Mesothelial cell of epicardium (in vitro differentiated cells): ENCODE measurements at regions not wholly inside any gene's neighbourhood (a gene's known extent, or its start where the extent isn't known, plus 50 kb on each side); places are given as distances from the start of the nearest gene placed in this dataset.

Experiments
- DNase-seq, 2 experiments: peaks; one replicate each; pipeline ENCODE4 v3.0.0; 2021; ENCODE audit warnings: low spot score in 2 of 2; ENCODE audit not compliant: unreplicated experiment in 2 of 2
- H3K27ac Mint-ChIP-seq: 2 replicates; pipeline ENCODE4 v1.8.0; 2021; ENCODE audit warnings: mixed read lengths
- H3K27me3 Mint-ChIP-seq: 2 replicates; pipeline ENCODE4 v1.8.0; 2021; ENCODE audit warnings: low read depth, mixed read lengths
- H3K36me3 Mint-ChIP-seq: 2 replicates; pipeline ENCODE4 v1.8.0; 2021; ENCODE audit warnings: mixed read lengths
- H3K4me1 Mint-ChIP-seq: 2 replicates; pipeline ENCODE4 v1.8.0; 2021; ENCODE audit warnings: mixed read lengths
- H3K4me3 Mint-ChIP-seq: 2 replicates; pipeline ENCODE4 v1.8.0; 2021; ENCODE audit warnings: mild to moderate bottlenecking, moderate library complexity, mixed read lengths
- H3K9me3 Mint-ChIP-seq: 2 replicates; pipeline ENCODE4 v1.8.0; 2021; ENCODE audit warnings: mixed read lengths
- CTCF ChIP-seq: fragments of 200-600 bp; sonication (generic); IDR thresholded peaks from one replicate; pipeline ENCODE4 v1.5.0; 2021; ENCODE audit warnings: antibody characterized with exemption; ENCODE audit not compliant: unreplicated experiment

- peaks cover 25% of the 10 kb centered on the region for H3K9me3 Mint-ChIP-seq
- H3K27me3 Mint-ChIP-seq, result peaks cover 10% of the 10 kb centered on the region
- H3K36me3 Mint-ChIP-seq, result no peaks in the 10 kb centered on the region
- no peak overlapping the region for H3K4me3 Mint-ChIP-seq
- peaks cover 3% of the 10 kb centered on the region for H3K4me1 Mint-ChIP-seq
- no peak for DNase-seq
- TF ChIP-seq CTCF, result no peak
- H3K27ac Mint-ChIP-seq, result no peak overlapping the region
Measured at GRCh38 chr3:74273555-74274402, 340.7 kb downstream of the CNTN3 start.

- no peaks in the 10 kb centered on the region for H3K36me3 Mint-ChIP-seq
- peaks cover 14% of the 10 kb centered on the region for H3K27me3 Mint-ChIP-seq
- H3K9me3 Mint-ChIP-seq, result peaks cover 18% of the 10 kb centered on the region
- no peak overlapping the region for H3K27ac Mint-ChIP-seq
- TF ChIP-seq CTCF, result no peak
- H3K4me3 Mint-ChIP-seq, result no peak overlapping the region
- peaks cover 3% of the 10 kb centered on the region for H3K4me1 Mint-ChIP-seq
- no peak for DNase-seq
Measured at GRCh38 chr3:74273091-74273490, 341.4 kb downstream of the CNTN3 start.

GRCh38 chr3:74271541-74271940, 342.9 kb downstream of the CNTN3 start:
- TF ChIP-seq CTCF, result no peak
- peaks cover 2% of the 10 kb centered on the region for H3K9me3 Mint-ChIP-seq
- DNase-seq, result no peak
- no peak overlapping the region for H3K4me3 Mint-ChIP-seq
- no peaks in the 10 kb centered on the region for H3K36me3 Mint-ChIP-seq
- no peak overlapping the region for H3K27ac Mint-ChIP-seq
- H3K4me1 Mint-ChIP-seq, result peaks cover 5% of the 10 kb centered on the region
- peaks cover 21% of the 10 kb centered on the region for H3K27me3 Mint-ChIP-seq

GRCh38 chr3:74269689-74270088, 344.8 kb downstream of the CNTN3 start:
- Mint-ChIP-seq H3K9me3 (no peaks in the 10 kb centered on the region), H3K27me3 (peaks cover 28% of the 10 kb centered on the region), H3K4me1 (peaks cover 5% of the 10 kb centered on the region), H3K36me3 (no peaks in the 10 kb centered on the region), H3K27ac (no peak overlapping the region), H3K4me3 (no peak overlapping the region)
- no peak for TF ChIP-seq CTCF
- no peak for DNase-seq

GRCh38 chr3:74268753-74269152, 345.7 kb downstream of the CNTN3 start:
- peaks cover 5% of the 10 kb centered on the region for H3K4me1 Mint-ChIP-seq
- DNase-seq, result no peak
- no peak overlapping the region for H3K4me3 Mint-ChIP-seq
- no peak overlapping the region for H3K27ac Mint-ChIP-seq
- H3K36me3 Mint-ChIP-seq, result no peaks in the 10 kb centered on the region
- H3K27me3 Mint-ChIP-seq, result peaks cover 30% of the 10 kb centered on the region
- no peak for TF ChIP-seq CTCF
- H3K9me3 Mint-ChIP-seq, result no peaks in the 10 kb centered on the region
